ENCODE measurements at regions not wholly inside any gene's neighbourhood (a gene's known extent, or its start where the extent isn't known, plus 50 kb on each side); places are given as distances from the start of the nearest gene placed in this dataset.

GRCh38 chr13:107271227-107271626 lies 703.3 kb upstream of the ARGLU1 start:
- Mint-ChIP-seq H3K4me1 (peaks cover 5% of the 10 kb centered on the region), H3K9me3 (no peaks in the 10 kb centered on the region), H3K27me3 (ENCODE audit: insufficient read depth) (no peaks in the 10 kb centered on the region), H3K36me3 (ENCODE audit: low read depth) (no peaks in the 10 kb centered on the region), H3K27ac (no peak overlapping the region), H3K4me3 (no peak overlapping the region)
- peak; percentile 72 for DNase-seq
- no peaks in the 10 kb centered on the region for H3K4me1 ChIP-seq (ENCODE audit: control insufficient read depth, insufficient read depth, low read length)
- H3K27me3 ChIP-seq (ENCODE audit: control insufficient read depth, insufficient read depth, low read length, poor library complexity, severe bottlenecking), result no peaks in the 10 kb centered on the region
- whole genome bisulfite sequencing, 2 experiments (ENCODE audit: insufficient coverage in 1 of 2, insufficient read length in 1 of 2), result 10 to 64% methylated on average over 1 to 2 of the region's 2 CpGs
- no peak overlapping the region for H3K9ac ChIP-seq (ENCODE audit: extremely low read depth, low read length, poor library complexity, severe bottlenecking)
- no peaks in the 10 kb centered on the region for H3K9me3 ChIP-seq (ENCODE audit: control insufficient read depth, low read length)
- H3K36me3 ChIP-seq (ENCODE audit: control insufficient read depth, insufficient read depth, low read length), result no peaks in the 10 kb centered on the region
- TF ChIP-seq CTCF (conservative IDR thresholded peaks at IDR 0.05), result no peak
- no peak overlapping the region for H3K4me3 ChIP-seq (ENCODE audit: low read length)
- H3K27ac ChIP-seq (ENCODE audit: low read depth, low read length), result no peak overlapping the region

GRCh38 chr13:107266657-107267056 lies 698.7 kb upstream of the ARGLU1 start:
- H3K4me3 Mint-ChIP-seq, result no peak overlapping the region
- no peak for DNase-seq
- no peak overlapping the region for H3K9ac ChIP-seq (ENCODE audit: extremely low read depth, low read length, poor library complexity, severe bottlenecking)
- no peaks in the 10 kb centered on the region for H3K27me3 ChIP-seq (ENCODE audit: control insufficient read depth, insufficient read depth, low read length, poor library complexity, severe bottlenecking)
- H3K36me3 ChIP-seq (ENCODE audit: control insufficient read depth, insufficient read depth, low read length), result no peaks in the 10 kb centered on the region
- no peaks in the 10 kb centered on the region for H3K9me3 Mint-ChIP-seq
- WGBS, 2 experiments (ENCODE audit: insufficient coverage in 1 of 2, insufficient read length in 1 of 2), result 94% methylated on average over 1 of the region's 1 CpG; no CpG with 5 or more reads in 1 of the 2 experiments
- H3K27ac Mint-ChIP-seq, result no peak overlapping the region
- H3K4me3 ChIP-seq (ENCODE audit: low read length), result no peak overlapping the region
- H3K4me1 ChIP-seq (ENCODE audit: control insufficient read depth, insufficient read depth, low read length), result no peaks in the 10 kb centered on the region
- TF ChIP-seq CTCF (conservative IDR thresholded peaks at IDR 0.05), result no peak
- no peak overlapping the region for H3K27ac ChIP-seq (ENCODE audit: low read depth, low read length)
- no peaks in the 10 kb centered on the region for H3K36me3 Mint-ChIP-seq (ENCODE audit: low read depth)
- H3K9me3 ChIP-seq (ENCODE audit: control insufficient read depth, low read length), result no peaks in the 10 kb centered on the region
- no peaks in the 10 kb centered on the region for H3K27me3 Mint-ChIP-seq (ENCODE audit: insufficient read depth)
- H3K4me1 Mint-ChIP-seq, result peaks cover 5% of the 10 kb centered on the region

GRCh38 chr13:107258599-107259187 lies 690.8 kb upstream of the ARGLU1 start:
- Histone ChIP-seq H3K27me3 (ENCODE audit: control insufficient read depth, insufficient read depth, low read length, poor library complexity, severe bottlenecking) (no peaks in the 10 kb centered on the region), H3K9me3 (ENCODE audit: control insufficient read depth, low read length) (no peaks in the 10 kb centered on the region), H3K27ac (ENCODE audit: low read depth, low read length) (no peak overlapping the region), H3K36me3 (ENCODE audit: control insufficient read depth, insufficient read depth, low read length) (no peaks in the 10 kb centered on the region), H3K4me1 (ENCODE audit: control insufficient read depth, insufficient read depth, low read length) (no peaks in the 10 kb centered on the region), H3K4me3 (ENCODE audit: low read length) (no peak overlapping the region), H3K9ac (ENCODE audit: extremely low read depth, low read length, poor library complexity, severe bottlenecking) (no peak overlapping the region)
- no peaks in the 10 kb centered on the region for H3K4me1 Mint-ChIP-seq
- no peak overlapping the region for H3K4me3 Mint-ChIP-seq
- DNase-seq, result no peak
- WGBS, 2 experiments (ENCODE audit: insufficient coverage in 1 of 2, insufficient read length in 1 of 2), result 89 to 90% methylated on average over 3 to 7 of the region's 7 CpGs
- TF ChIP-seq CTCF (conservative IDR thresholded peaks at IDR 0.05), result no peak
- H3K9me3 Mint-ChIP-seq, result no peaks in the 10 kb centered on the region
- H3K27me3 Mint-ChIP-seq (ENCODE audit: insufficient read depth), result no peaks in the 10 kb centered on the region
- no peaks in the 10 kb centered on the region for H3K36me3 Mint-ChIP-seq (ENCODE audit: low read depth)
- no peak overlapping the region for H3K27ac Mint-ChIP-seq
